A673 (cell line): ENCODE measurements at regions not wholly inside any gene's neighbourhood (a gene's known extent, or its start where the extent isn't known, plus 50 kb on each side); places are given as distances from the start of the nearest gene placed in this dataset.

Source experiments
- CTCF ChIP-seq: fragments of 300-800, 200-600 bp; sonication (generic); conservative IDR thresholded peaks from 2 replicates; pipeline ENCODE4 v1.5.1; 2017; ENCODE audit warnings: low read depth, mild to moderate bottlenecking, antibody characterized with exemption, low read length, moderate library complexity, mixed read lengths
- EZH2 ChIP-seq: fragments of 200-600 bp; sonication (generic); IDR thresholded peaks from 2 replicates; pipeline ENCODE4 v1.6.1; 2017; ENCODE audit warnings: borderline replicate concordance, low read depth, mild to moderate bottlenecking, mixed read lengths, antibody characterized with exemption, low read length; ENCODE audit not compliant: poor library complexity, severe bottlenecking

DNA sequence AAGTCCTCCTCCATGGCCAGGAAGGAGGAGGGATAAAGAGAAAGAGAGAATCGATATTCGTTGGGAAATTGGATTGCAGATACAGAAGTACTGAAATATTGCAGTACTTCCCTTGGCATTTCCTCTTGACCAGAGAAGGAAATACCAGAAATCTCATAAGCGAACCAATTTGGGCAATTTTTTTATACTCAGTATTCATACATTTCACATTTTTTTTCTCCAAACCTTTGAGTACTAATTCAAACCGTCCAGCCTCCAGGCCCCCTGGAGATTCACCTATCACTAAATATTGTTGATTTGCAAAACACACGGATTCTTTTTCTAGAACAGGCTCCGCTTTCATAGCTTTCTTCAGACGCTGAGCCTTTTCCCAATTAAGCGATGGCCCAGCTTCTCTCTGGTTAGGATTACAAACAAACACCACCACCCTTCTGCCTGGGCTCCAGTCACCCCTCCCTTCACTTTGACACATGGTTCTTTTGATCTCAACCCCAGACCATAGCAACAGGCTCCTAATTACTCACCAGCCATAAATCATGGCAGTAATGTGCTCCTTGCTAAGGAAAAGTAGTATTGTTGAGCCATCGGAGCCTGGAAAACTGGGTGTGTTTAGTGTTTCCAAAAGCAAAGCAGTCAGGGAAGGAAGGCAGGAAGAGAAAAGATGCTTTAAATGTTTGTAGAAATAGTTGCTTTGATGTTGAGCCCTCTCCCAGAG is 138.4 kb upstream of the CCDC68 start:
- TF ChIP-seq CTCF = no peak
- TF ChIP-seq EZH2 = no peak
